Mesenchymal stem cell (in vitro differentiated cells and primary cell): ENCODE measurements at regions not wholly inside any gene's neighbourhood (a gene's known extent, or its start where the extent isn't known, plus 50 kb on each side); places are given as distances from the start of the nearest gene placed in this dataset.

Source experiments
- DNase-seq: peaks from one replicate; pipeline ENCODE4 v3.0.0-alpha.2; 2013
- H2AFZ ChIP-seq: one replicate; pipeline ENCODE4 v1.6.1; 2013; ENCODE audit warnings: low read depth, mild to moderate bottlenecking, control low read depth, inconsistent platforms, low read length, moderate library complexity
- H2AK5ac ChIP-seq: 2 replicates; pipeline ENCODE4 v1.6.1; 2013; ENCODE audit warnings: low read length, moderate library complexity, mild to moderate bottlenecking, inconsistent platforms; ENCODE audit not compliant: severe bottlenecking
- H2BK120ac ChIP-seq: one replicate; pipeline ENCODE4 v1.6.1; 2013; ENCODE audit warnings: low read depth, mild to moderate bottlenecking, inconsistent platforms, low read length, moderate library complexity
- H2BK12ac ChIP-seq, 2 experiments: one replicate each; pipeline ENCODE4 v1.6.1; 2013; ENCODE audit warnings: inconsistent platforms in 2 of 2, low read length in 2 of 2, mild to moderate bottlenecking in 2 of 2, moderate library complexity in 2 of 2, control low read depth in 1 of 2
- H2BK15ac ChIP-seq: one replicate; pipeline ENCODE4 v1.6.1; 2013; ENCODE audit warnings: mild to moderate bottlenecking, low read depth, inconsistent platforms; ENCODE audit not compliant: poor library complexity, severe bottlenecking
- H2BK5ac ChIP-seq: 2 replicates; pipeline ENCODE4 v1.6.1; 2013; ENCODE audit warnings: low read depth, mild to moderate bottlenecking, low read length, control low read depth, inconsistent platforms; ENCODE audit not compliant: poor library complexity, severe bottlenecking
- H3K14ac ChIP-seq, 2 experiments: one replicate each; pipeline ENCODE4 v1.6.1; 2013; ENCODE audit warnings: inconsistent platforms in 2 of 2, low read length in 2 of 2, control low read depth in 1 of 2, mild to moderate bottlenecking in 1 of 2, moderate library complexity in 1 of 2
- H3K18ac ChIP-seq, 2 experiments: one replicate each; pipeline ENCODE4 v1.6.1; 2013; ENCODE audit warnings: inconsistent platforms in 2 of 2, low read length in 2 of 2, control low read depth in 1 of 2, low read depth in 1 of 2, mild to moderate bottlenecking in 1 of 2
- H3K23ac ChIP-seq, 2 experiments: one replicate each; pipeline ENCODE4 v1.6.1; 2013; ENCODE audit warnings: inconsistent platforms in 2 of 2, low read length in 2 of 2, mild to moderate bottlenecking in 2 of 2, moderate library complexity in 2 of 2, control low read depth in 1 of 2
- H3K27ac ChIP-seq: 2 replicates; pipeline ENCODE4 v1.5.1; 2013; ENCODE audit warnings: mild to moderate bottlenecking, moderate library complexity, low read length, control low read depth, inconsistent platforms; ENCODE audit not compliant: poor library complexity, severe bottlenecking
- H3K27me3 ChIP-seq, 2 experiments: 2 replicates each; pipeline versions ENCODE4 v1.6.1 to v1.7.0; 2013; ENCODE audit warnings: low read length in 2 of 2, mild to moderate bottlenecking in 2 of 2, moderate library complexity in 2 of 2, control low read depth in 1 of 2, inconsistent platforms in 1 of 2; ENCODE audit not compliant: control insufficient read depth in 1 of 2, insufficient read depth in 1 of 2
- H3K36me3 ChIP-seq, 2 experiments: 2 replicates each; pipeline versions ENCODE4 v1.6.1 to v1.7.0; 2013; ENCODE audit warnings: low read length in 2 of 2, control low read depth in 1 of 2, inconsistent platforms in 1 of 2, low read depth in 1 of 2, mild to moderate bottlenecking in 1 of 2; ENCODE audit not compliant: insufficient read depth in 2 of 2, control insufficient read depth in 1 of 2
- H3K4ac ChIP-seq, 2 experiments: one replicate each; pipeline ENCODE4 v1.6.1; 2013; ENCODE audit warnings: inconsistent platforms in 2 of 2, low read length in 2 of 2, mild to moderate bottlenecking in 2 of 2, moderate library complexity in 2 of 2, control low read depth in 1 of 2, low read depth in 1 of 2
- H3K4me1 ChIP-seq: 2 replicates; pipeline ENCODE4 v1.6.1; 2013; ENCODE audit warnings: low read depth, low read length, control low read depth; ENCODE audit not compliant: control insufficient read depth, insufficient read depth
- H3K4me2 ChIP-seq: 2 replicates; pipeline ENCODE4 v1.6.1; 2013; ENCODE audit warnings: low read length, mild to moderate bottlenecking, inconsistent platforms; ENCODE audit not compliant: poor library complexity, severe bottlenecking
- H3K4me3 ChIP-seq, 2 experiments: 2 replicates each; pipeline versions ENCODE4 v1.5.1 to v1.7.0; 2013; ENCODE audit warnings: low read length in 2 of 2, mild to moderate bottlenecking in 2 of 2, control low read depth in 1 of 2, low read depth in 1 of 2; ENCODE audit not compliant: insufficient read depth in 1 of 2
- H3K79me1 ChIP-seq: replicated peaks from 2 replicates; pipeline ENCODE4 v1.6.1; 2013; ENCODE audit warnings: mild to moderate bottlenecking, control low read depth, low read length, inconsistent platforms; ENCODE audit not compliant: poor library complexity, severe bottlenecking
- H3K9ac ChIP-seq: 2 replicates; pipeline ENCODE4 v1.7.0; 2013; ENCODE audit warnings: mild to moderate bottlenecking, low read length, moderate library complexity
- H3K9me3 ChIP-seq: 2 replicates; pipeline ENCODE4 v1.7.0; 2013; ENCODE audit warnings: mild to moderate bottlenecking, low read length; ENCODE audit not compliant: control insufficient read depth
- H4K8ac ChIP-seq: one replicate; pipeline ENCODE4 v1.6.1; 2013; ENCODE audit warnings: inconsistent platforms, mild to moderate bottlenecking, low read length, moderate library complexity
- H4K91ac ChIP-seq: one replicate; pipeline ENCODE4 v1.6.1; 2013; ENCODE audit warnings: mild to moderate bottlenecking, low read length, inconsistent platforms
- WGBS: methylation state at CpG from one replicate; pipeline ENCODE4 v1.1.7; 2013; ENCODE audit warnings: mixed read lengths; 5-methylcytosine and 5-hydroxymethylcytosine counted together

- H3K4me1 ChIP-seq: no peaks in the 10 kb centered on the region
- H2AK5ac ChIP-seq: no peak overlapping the region
- H3K27ac ChIP-seq: no peak overlapping the region
- no peaks in the 10 kb centered on the region for H3K9me3 ChIP-seq
- no peak overlapping the region for H3K4ac ChIP-seq
- H3K4me3 ChIP-seq: no peak overlapping the region
- H3K79me1 ChIP-seq: no peaks in the 10 kb centered on the region
- no peak overlapping the region for H3K14ac ChIP-seq
- DNase-seq: no peak
- H3K36me3 ChIP-seq: no peaks in the 10 kb centered on the region
- no peak overlapping the region for H3K4me2 ChIP-seq
- no peak overlapping the region for H4K8ac ChIP-seq
- WGBS: 84% methylated on average over 1 of the region's 1 CpG
- H4K91ac ChIP-seq: no peak overlapping the region
- no peak overlapping the region for H2AFZ ChIP-seq
- H3K27me3 ChIP-seq: no peaks in the 10 kb centered on the region
- no peak overlapping the region for H3K18ac ChIP-seq
- no peak overlapping the region for H3K23ac ChIP-seq
- H2BK5ac ChIP-seq: no peak overlapping the region
- no peak overlapping the region for H3K9ac ChIP-seq
- H2BK120ac ChIP-seq: no peak overlapping the region
- H2BK12ac ChIP-seq: no peak overlapping the region
- no peak overlapping the region for H2BK15ac ChIP-seq
Observed at GRCh38 chr12:104833756-104834155, 124.3 kb downstream of the SLC41A2 start.

- H3K14ac ChIP-seq: no peak overlapping the region
- H2BK120ac ChIP-seq: no peak overlapping the region
- no peak overlapping the region for H3K4me2 ChIP-seq
- H3K27me3 ChIP-seq: no peaks in the 10 kb centered on the region
- H3K36me3 ChIP-seq: peaks cover 0 to 4% of the 10 kb centered on the region in 2 experiments
- H3K23ac ChIP-seq: no peak overlapping the region
- H3K27ac ChIP-seq: no peak overlapping the region
- no peak overlapping the region for H2AFZ ChIP-seq
- H4K91ac ChIP-seq: no peak overlapping the region
- H3K18ac ChIP-seq: no peak overlapping the region
- no peak overlapping the region for H2BK5ac ChIP-seq
- H3K79me1 ChIP-seq: no peaks in the 10 kb centered on the region
- H4K8ac ChIP-seq: no peak overlapping the region
- no peak overlapping the region for H3K4ac ChIP-seq
- H3K4me3 ChIP-seq: no peak overlapping the region
- no peak overlapping the region for H3K9ac ChIP-seq
- H2AK5ac ChIP-seq: no peak overlapping the region
- peaks cover 9% of the 10 kb centered on the region for H3K9me3 ChIP-seq
- H3K4me1 ChIP-seq: no peaks in the 10 kb centered on the region
- no peak overlapping the region for H2BK12ac ChIP-seq
- H2BK15ac ChIP-seq: no peak overlapping the region
- WGBS: 90% methylated on average over 7 of the region's 7 CpGs
- no peak for DNase-seq
Observed at GRCh38 chr12:104828015-104828414, 130.1 kb downstream of the SLC41A2 start.

GRCh38 chr12:104827587-104827986, 130.5 kb downstream of the SLC41A2 start:
- Histone ChIP-seq H2BK12ac (no peak overlapping the region), H3K4me3 (no peak overlapping the region), H3K27me3 (no peaks in the 10 kb centered on the region), H2BK5ac (no peak overlapping the region), H4K91ac (no peak overlapping the region), H2AFZ (no peak overlapping the region), H3K23ac (no peak overlapping the region), H3K9ac (no peak overlapping the region), H3K4me2 (no peak overlapping the region), H3K36me3 (peaks cover 0 to 4% of the 10 kb centered on the region in 2 experiments), H3K79me1 (no peaks in the 10 kb centered on the region), H2AK5ac (no peak overlapping the region), H3K27ac (no peak overlapping the region), H3K4me1 (no peaks in the 10 kb centered on the region), H4K8ac (no peak overlapping the region), H2BK120ac (no peak overlapping the region), H3K4ac (no peak overlapping the region), H3K9me3 (peaks cover 9% of the 10 kb centered on the region), H3K18ac (no peak overlapping the region), H3K14ac (no peak overlapping the region), H2BK15ac (no peak overlapping the region)
- 68% methylated on average over 9 of the region's 9 CpGs for WGBS
- DNase-seq: no peak

GRCh38 chr12:104825408-104825807, 132.7 kb downstream of the SLC41A2 start:
- Histone ChIP-seq H3K36me3 (peaks cover 0 to 4% of the 10 kb centered on the region in 2 experiments), H2BK5ac (no peak overlapping the region), H2AFZ (no peak overlapping the region), H3K79me1 (no peaks in the 10 kb centered on the region), H4K8ac (no peak overlapping the region), H3K27ac (no peak overlapping the region), H2BK12ac (no peak overlapping the region), H3K14ac (no peak overlapping the region), H3K18ac (no peak overlapping the region), H3K4me2 (no peak overlapping the region), H3K27me3 (no peaks in the 10 kb centered on the region), H3K4me3 (no peak overlapping the region), H3K9ac (no peak overlapping the region), H2BK120ac (no peak overlapping the region), H3K4me1 (no peaks in the 10 kb centered on the region), H2AK5ac (no peak overlapping the region), H3K9me3 (peaks cover 9% of the 10 kb centered on the region), H3K4ac (no peak overlapping the region), H3K23ac (no peak overlapping the region), H4K91ac (no peak overlapping the region), H2BK15ac (no peak overlapping the region)
- WGBS: 65% methylated on average over 2 of the region's 2 CpGs
- peak; percentile 12 for DNase-seq
